Endodermal cell (in vitro differentiated cells): ENCODE measurements at regions not wholly inside any gene's neighbourhood (a gene's known extent, or its start where the extent isn't known, plus 50 kb on each side); places are given as distances from the start of the nearest gene placed in this dataset.

Experiments
- DNase-seq: peaks from one replicate; pipeline ENCODE4 v3.0.0-alpha.2; 2017
- H3K27ac ChIP-seq: 2 replicates; pipeline ENCODE4 v1.5.1; 2013; ENCODE audit warnings: mild to moderate bottlenecking, low read depth, low read length, moderate library complexity
- H3K27me3 ChIP-seq: 2 replicates; pipeline ENCODE4 v1.6.1; 2013; ENCODE audit warnings: mild to moderate bottlenecking, low read length, moderate library complexity; ENCODE audit not compliant: insufficient read depth, control insufficient read depth, poor library complexity, severe bottlenecking
- H3K36me3 ChIP-seq: 2 replicates; pipeline ENCODE4 v1.7.0; 2013; ENCODE audit warnings: mild to moderate bottlenecking, low read length, moderate library complexity; ENCODE audit not compliant: control insufficient read depth, insufficient read depth
- H3K4me1 ChIP-seq: one replicate; pipeline ENCODE4 v1.7.0; 2013; ENCODE audit warnings: low read length; ENCODE audit not compliant: control insufficient read depth, insufficient read depth
- H3K4me3 ChIP-seq: 2 replicates; pipeline ENCODE4 v1.5.1; 2013; ENCODE audit warnings: mild to moderate bottlenecking, low read length, moderate library complexity
- H3K9ac ChIP-seq: 2 replicates; pipeline ENCODE4 v1.6.1; 2013; ENCODE audit warnings: mild to moderate bottlenecking, low read length, moderate library complexity; ENCODE audit not compliant: poor library complexity, severe bottlenecking; ENCODE audit errors: extremely low read depth
- H3K9me3 ChIP-seq: 2 replicates; pipeline ENCODE4 v1.6.1; 2013; ENCODE audit warnings: mild to moderate bottlenecking, low read length, moderate library complexity; ENCODE audit not compliant: control insufficient read depth
- H3K27ac Mint-ChIP-seq: 2 replicates; pipeline ENCODE4 v1.8.0; 2020; ENCODE audit warnings: mixed read lengths
- H3K27me3 Mint-ChIP-seq: 2 replicates; pipeline ENCODE4 v1.8.0; 2021; ENCODE audit warnings: mild to moderate bottlenecking, mixed read lengths; ENCODE audit not compliant: insufficient read depth
- H3K36me3 Mint-ChIP-seq: 2 replicates; pipeline ENCODE4 v1.8.0; 2020; ENCODE audit warnings: low read depth, mixed read lengths
- H3K4me1 Mint-ChIP-seq: 2 replicates; pipeline ENCODE4 v1.8.0; 2020; ENCODE audit warnings: mixed read lengths
- H3K4me3 Mint-ChIP-seq: 2 replicates; pipeline ENCODE4 v1.8.0; 2020; ENCODE audit warnings: mild to moderate bottlenecking, moderate library complexity, mixed read lengths
- H3K9me3 Mint-ChIP-seq: 2 replicates; pipeline ENCODE4 v1.8.0; 2020; ENCODE audit warnings: mild to moderate bottlenecking, mixed read lengths
- WGBS, 2 experiments: methylation state at CpG; one replicate each; pipeline versions ENCODE4 v1.1.5 to v1.1.7; 2013; ENCODE audit warnings: missing lambda C conversion rate in 2 of 2, mixed read lengths in 1 of 2; ENCODE audit not compliant: insufficient coverage in 1 of 2, insufficient read length in 1 of 2; 5-methylcytosine and 5-hydroxymethylcytosine counted together
- TF ChIP-seq, protein P1 (sequence below): fragments of 200-600 bp; sonication (generic); conservative IDR thresholded peaks from 2 replicates; pipeline ENCODE4 v1.5.0; 2021; ENCODE audit warnings: antibody characterized with exemption, mild to moderate bottlenecking

DNA sequence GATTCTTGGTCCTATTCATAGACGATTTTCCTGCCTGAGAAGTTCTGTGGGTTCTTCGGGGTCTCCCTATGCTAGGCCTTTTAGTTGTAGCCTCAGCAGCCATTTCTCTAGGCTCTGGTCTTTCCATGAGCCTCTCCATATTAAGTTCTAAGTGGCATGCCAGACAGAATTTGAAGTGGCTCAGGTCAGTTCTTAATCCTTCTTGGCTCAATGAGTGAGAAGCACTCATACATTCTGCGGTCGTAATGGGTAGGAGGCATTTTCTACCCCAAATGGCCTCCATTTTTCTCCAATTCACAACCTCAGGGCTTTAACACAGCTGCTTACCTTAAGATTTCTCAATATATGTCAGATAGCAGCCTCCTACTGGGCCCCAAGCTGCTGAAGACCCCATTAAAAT, 405.3 kb upstream of the GALNT5 start:
- 90 to 95% methylated on average over 3 to 4 of the region's 4 CpGs for WGBS, 2 experiments
- Histone ChIP-seq H3K27me3 (no peaks in the 10 kb centered on the region), H3K9me3 (no peaks in the 10 kb centered on the region), H3K9ac (no peak overlapping the region), H3K36me3 (no peaks in the 10 kb centered on the region), H3K27ac (no peak overlapping the region), H3K4me1 (no peaks in the 10 kb centered on the region), H3K4me3 (no peak overlapping the region)
- no peak for DNase-seq
- Mint-ChIP-seq H3K27me3 (no peaks in the 10 kb centered on the region), H3K27ac (no peak overlapping the region), H3K36me3 (peaks cover 2% of the 10 kb centered on the region), H3K4me3 (no peak overlapping the region), H3K9me3 (no peaks in the 10 kb centered on the region), H3K4me1 (no peaks in the 10 kb centered on the region)
- TF ChIP-seq, protein P1, sequence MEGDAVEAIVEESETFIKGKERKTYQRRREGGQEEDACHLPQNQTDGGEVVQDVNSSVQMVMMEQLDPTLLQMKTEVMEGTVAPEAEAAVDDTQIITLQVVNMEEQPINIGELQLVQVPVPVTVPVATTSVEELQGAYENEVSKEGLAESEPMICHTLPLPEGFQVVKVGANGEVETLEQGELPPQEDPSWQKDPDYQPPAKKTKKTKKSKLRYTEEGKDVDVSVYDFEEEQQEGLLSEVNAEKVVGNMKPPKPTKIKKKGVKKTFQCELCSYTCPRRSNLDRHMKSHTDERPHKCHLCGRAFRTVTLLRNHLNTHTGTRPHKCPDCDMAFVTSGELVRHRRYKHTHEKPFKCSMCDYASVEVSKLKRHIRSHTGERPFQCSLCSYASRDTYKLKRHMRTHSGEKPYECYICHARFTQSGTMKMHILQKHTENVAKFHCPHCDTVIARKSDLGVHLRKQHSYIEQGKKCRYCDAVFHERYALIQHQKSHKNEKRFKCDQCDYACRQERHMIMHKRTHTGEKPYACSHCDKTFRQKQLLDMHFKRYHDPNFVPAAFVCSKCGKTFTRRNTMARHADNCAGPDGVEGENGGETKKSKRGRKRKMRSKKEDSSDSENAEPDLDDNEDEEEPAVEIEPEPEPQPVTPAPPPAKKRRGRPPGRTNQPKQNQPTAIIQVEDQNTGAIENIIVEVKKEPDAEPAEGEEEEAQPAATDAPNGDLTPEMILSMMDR: no peak

GRCh38 chr2:156852681-156853080, 404.8 kb upstream of the GALNT5 start:
- Mint-ChIP-seq H3K9me3 (no peaks in the 10 kb centered on the region), H3K4me1 (no peaks in the 10 kb centered on the region), H3K27ac (no peak overlapping the region), H3K36me3 (peaks cover 2% of the 10 kb centered on the region), H3K27me3 (no peaks in the 10 kb centered on the region), H3K4me3 (no peak overlapping the region)
- Histone ChIP-seq H3K9ac (no peak overlapping the region), H3K4me1 (no peaks in the 10 kb centered on the region), H3K27me3 (no peaks in the 10 kb centered on the region), H3K36me3 (no peaks in the 10 kb centered on the region), H3K4me3 (no peak overlapping the region), H3K27ac (no peak overlapping the region), H3K9me3 (no peaks in the 10 kb centered on the region)
- no peak for DNase-seq
- TF ChIP-seq, protein P1: no peak

- Mint-ChIP-seq H3K4me1 (no peaks in the 10 kb centered on the region), H3K36me3 (no peaks in the 10 kb centered on the region), H3K27me3 (no peaks in the 10 kb centered on the region), H3K9me3 (no peaks in the 10 kb centered on the region), H3K4me3 (no peak overlapping the region), H3K27ac (no peak overlapping the region)
- no peaks in the 10 kb centered on the region for H3K9me3 ChIP-seq
- H3K9ac ChIP-seq: no peak overlapping the region
- WGBS, 2 experiments: 71 to 93% methylated on average over 1 to 2 of the region's 2 CpGs
- H3K27ac ChIP-seq: no peak overlapping the region
- no peaks in the 10 kb centered on the region for H3K36me3 ChIP-seq
- no peak overlapping the region for H3K4me3 ChIP-seq
- no peaks in the 10 kb centered on the region for H3K27me3 ChIP-seq
- TF ChIP-seq, protein P1: no peak
- no peaks in the 10 kb centered on the region for H3K4me1 ChIP-seq
- DNase-seq: no peak
Observed at GRCh38 chr2:156864325-156864724, 393.2 kb upstream of the GALNT5 start.
